ENCODE measurements at regions not wholly inside any gene's neighbourhood (a gene's known extent, or its start where the extent isn't known, plus 50 kb on each side); places are given as distances from the start of the nearest gene placed in this dataset.
"Not testable (repeated sequence)": the region's sequence is repeated elsewhere in the genome, so short reads cannot be mapped to it uniquely, and the experiment has no call there.

DNA sequence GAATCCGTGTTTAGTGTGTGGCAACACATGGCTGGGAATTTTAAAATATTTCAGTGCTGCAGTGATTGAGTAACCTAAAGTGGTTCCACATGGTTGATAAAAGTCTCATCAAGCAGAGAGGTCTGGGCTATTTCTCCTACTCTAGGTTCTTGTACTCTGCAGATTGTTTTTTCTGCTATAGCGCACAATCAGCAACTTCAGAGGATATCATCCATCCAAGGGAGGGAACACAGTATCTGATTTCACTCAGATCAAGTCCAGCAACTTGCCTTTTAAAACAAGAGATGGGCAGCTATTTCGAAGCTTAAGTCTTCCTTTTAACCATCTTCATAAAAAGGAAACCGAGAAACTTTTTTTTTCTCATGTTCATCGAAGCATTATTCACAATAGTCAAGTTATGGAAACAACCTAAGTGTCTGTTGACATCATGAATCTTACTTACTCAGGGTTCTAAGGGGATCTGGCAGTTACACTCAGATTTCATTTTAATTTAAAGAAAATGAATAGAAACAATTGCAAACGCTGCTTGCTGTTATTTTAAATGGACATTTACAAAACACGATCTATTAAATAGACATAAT, 172.7 kb upstream of the TRIB2 start:
- DNase-seq (ENCODE audit: low spot score), result no peak

DNA sequence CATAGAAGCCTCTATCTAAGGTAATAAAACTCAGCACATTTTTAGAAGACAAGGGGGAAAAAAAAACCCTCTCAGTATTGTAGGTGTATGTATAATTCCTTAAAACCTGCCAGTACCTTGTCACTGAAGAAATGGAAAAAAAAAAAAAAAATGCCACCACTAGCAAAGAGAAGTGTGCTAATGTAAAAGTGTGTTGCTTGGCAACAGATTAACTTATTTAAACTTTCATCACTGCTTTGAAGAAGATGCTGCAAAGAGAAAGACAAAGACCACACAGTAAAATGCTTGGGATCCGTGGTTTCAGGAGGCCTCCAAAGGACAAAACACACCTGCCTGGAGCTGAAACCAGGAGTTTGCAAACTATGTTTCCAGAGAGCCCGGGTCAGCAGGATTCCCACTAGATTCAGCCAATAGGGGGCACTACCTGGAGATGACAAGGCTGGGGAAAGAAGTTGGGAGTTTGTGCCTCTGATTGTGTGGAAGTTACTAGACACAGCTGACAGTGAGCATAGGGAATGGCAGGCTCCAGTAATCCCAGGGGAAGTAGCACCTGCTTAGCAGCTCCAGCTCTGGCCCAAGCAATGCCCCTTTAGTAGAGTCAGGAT, 169.1 kb upstream of the TRIB2 start:
- DNase-seq (ENCODE audit: low spot score), result no peak

DNA sequence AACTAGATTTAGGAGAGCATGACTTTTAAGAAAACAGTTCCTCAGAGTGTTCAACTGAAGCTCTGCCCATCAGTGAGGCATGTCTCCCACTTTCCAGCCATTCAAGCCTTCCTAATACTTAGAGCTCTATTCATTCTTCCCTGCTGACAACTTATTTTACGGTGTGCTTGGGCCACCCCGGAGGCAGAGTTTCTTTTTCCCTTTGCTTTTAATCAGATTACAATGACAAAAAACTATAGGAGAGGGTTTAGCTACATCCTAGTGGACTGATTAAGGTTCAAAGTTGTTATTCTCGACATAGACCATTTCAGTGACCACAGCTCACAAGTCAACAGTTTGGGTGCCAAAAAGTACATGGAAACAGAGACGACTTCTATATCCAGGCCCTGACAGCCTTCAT, 167.8 kb upstream of the TRIB2 start:
- DNase-seq (ENCODE audit: low spot score), result no peak

DNA sequence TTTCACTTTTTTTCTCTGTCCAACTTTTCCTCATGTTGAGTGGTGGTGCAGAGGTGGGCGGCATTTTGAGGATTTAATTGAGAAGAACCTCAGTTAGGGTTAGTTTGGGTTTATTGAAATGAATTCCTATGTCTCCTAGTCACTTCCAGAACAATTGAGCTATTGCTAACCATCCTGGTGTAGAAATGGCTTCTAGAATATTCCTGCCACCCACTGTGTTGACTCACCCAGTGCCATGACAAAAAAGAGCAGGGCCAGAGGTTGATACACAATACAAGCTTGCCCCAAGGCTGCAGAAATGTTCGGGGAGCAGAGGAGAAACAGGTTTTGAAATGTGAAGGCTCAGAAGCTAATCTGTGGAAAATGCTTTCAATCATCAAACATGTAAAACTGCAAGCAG, 167.1 kb upstream of the TRIB2 start:
- DNase-seq (ENCODE audit: low spot score), result no peak

DNA sequence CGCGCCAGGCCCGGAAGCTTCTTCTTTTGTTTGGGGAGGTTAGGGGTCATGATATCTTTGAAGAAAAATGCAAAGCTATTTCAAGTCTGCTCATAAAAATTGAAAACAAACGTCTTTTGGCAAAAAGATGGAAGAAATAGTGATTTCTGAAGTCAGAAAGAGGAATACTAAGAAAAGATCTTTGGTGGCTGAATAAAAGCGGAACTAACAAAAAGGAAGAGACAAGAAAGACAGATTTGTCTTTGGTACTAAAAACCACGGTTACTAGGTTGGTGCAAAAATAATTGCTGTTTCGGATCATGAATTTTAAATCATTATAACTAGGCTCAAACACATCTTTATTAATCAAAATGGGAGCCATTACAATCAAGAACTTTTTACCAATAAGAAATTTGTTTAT, 164.6 kb upstream of the TRIB2 start:
- DNase-seq (ENCODE audit: low spot score), result no peak

DNA sequence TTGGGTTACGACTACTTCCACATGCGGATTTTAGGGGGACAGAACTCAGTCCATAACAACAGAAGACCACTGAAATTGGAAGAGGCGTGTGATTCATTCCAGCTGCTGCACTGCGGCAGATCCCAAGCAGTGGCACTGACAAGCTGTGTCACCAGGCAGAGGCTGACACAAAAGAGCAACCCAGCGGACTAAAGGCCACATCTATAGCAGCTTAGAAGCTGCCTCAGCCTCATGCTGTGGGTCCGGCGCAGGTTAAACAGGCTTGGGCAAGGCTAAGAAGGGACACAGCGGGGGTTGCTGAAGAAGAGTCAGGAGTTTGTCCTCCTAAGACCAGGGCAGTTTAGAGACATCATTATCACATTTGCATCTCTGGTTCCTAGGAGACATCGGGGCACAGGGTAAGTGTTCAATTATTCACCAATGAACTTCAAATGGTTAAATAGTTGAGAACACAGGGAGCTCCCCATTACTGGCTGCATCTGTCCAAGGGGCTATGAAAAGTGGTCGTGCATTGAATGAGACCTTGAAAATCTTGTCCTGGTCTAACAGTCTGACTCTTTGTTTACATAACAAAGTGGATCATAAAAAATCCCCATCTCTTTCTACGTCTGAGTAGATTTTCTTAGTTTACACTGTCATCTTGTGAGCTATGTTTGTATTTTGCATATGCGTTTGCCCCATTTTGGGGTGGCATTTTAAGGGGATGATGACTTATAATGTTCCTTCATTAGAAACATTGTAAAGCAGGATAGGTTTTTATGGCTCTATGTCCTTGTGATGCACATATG, 162.3 kb upstream of the TRIB2 start:
- DNase-seq (ENCODE audit: low spot score), result no peak

DNA sequence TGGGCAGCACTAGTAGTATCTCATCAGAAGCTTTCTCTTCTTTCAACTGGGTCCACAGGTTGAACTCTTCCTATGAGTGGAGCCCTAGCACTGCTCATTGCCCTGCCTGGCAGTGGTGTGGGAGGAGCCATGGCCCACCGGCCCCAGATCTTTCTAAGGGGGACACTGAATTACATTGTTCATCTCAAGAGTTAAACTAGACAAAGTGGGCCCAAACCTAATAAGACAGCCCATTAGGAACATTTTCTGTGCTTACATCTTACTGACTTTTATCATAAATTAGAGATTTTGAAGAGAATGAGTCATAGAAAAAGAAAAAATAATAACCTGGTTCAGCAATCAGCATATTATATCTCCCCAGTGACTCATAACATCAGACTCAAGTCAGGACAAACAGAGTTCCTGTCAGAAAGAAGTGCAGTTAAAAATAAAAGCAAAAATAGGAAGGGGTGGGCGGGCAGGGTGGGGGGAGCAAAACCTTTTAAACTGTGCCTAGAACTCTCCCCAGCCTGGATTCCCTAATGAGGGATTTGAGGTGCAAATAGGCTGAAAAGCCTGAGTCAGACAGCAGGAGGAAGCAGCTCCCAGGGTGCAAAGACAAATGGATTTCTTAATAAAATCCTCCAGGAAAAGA, 161.6 kb upstream of the TRIB2 start:
- DNase-seq (ENCODE audit: low spot score), result peak; percentile 43

DNA sequence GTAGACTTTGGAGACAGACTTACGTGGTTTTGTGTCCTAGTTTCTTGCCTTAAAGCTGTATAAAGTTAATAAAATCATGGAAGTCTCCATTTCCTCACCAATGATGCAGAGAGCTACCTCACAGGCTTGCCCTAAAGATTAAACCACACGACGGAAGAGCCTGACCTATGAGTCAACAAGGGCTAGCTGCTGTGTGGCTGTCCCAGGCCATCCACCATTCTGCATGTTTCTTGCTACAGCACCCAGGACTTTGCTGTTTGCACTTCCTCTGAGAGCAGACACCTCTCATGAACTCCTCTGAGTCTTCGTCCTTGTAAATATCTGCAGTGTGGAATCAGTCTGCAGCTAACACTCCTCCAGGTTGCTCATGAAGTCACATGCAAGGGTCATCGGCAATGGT, 160.0 kb upstream of the TRIB2 start:
- no peak for DNase-seq (ENCODE audit: low spot score)

DNA sequence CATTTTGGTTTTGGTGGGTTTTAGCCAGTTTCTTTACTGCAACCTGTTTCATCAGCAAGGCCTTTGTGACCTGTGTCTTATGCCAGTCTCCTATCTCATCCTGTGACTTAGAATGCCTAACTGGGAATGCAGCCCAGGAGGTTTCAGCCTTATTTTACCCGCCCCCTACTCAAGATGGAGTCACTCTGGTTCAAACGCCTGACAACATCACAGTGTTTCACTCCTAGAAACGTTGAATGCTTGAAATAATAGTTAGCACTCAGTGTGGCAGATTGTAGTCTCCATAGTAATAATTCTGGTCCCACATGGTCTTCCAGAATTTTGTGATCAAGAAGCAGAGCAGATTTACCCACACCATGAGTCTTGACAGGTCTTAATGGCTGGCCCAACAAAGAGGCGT, 159.0 kb upstream of the TRIB2 start:
- DNase-seq (ENCODE audit: low spot score), result no peak

DNA sequence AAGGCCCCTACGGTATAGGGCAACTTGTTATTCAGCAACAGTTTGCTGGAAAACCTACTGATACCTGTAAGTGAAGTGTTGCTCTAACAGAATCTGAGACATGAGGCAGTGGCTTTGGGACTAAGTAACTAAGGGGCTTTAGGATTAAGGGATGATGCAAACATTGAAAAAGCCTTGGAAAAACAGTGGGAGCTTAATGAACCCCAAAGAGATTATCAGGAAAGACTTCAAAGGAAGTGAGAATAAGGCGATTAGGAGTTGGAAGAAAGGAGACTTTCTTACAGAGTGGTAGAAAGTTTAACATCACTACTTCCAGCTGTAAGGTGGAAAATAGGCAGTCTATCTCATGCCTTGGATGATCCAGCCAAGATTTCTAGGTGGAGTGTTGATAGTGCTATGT, 158.2 kb upstream of the TRIB2 start:
- DNase-seq (ENCODE audit: low spot score), result no peak

DNA sequence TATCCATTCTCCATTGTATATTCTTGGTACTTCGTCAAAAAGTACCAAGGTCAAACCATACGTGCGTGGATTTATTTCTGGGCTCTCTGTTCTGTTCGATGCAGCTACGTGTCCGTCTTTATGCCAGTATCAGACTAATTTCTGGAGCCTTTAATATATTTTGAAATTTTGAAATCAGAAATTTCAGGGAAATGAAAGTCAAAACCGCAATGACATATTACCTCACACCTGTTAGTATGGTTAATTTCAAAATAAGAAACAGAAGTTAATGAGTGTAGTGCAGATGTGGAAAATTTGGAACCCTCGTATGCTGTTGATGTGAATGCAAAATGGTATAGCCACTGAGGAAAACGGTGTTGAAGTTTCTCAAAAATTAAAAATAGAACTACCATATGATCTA, 156.1 kb upstream of the TRIB2 start:
- DNase-seq (ENCODE audit: low spot score), result no peak

DNA sequence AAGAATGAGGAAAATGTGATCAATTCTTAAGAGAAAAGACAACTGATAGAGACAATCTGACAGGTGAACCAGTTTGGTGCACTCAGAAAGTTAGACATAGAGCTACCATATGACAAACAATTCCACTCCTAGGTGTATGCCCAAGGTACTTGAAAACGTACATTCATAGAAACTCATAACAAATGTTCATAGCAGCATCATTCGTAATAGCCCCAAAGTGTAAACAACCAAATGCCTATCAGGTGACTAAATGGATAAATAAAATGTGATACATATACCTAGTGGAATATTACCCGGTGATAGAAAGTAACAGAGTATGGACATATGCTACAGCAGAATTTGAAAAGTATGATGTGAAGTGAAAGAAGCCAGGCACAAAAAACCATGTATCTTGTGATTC, 149.3 kb upstream of the TRIB2 start:
- DNase-seq (ENCODE audit: low spot score), result no peak

DNA sequence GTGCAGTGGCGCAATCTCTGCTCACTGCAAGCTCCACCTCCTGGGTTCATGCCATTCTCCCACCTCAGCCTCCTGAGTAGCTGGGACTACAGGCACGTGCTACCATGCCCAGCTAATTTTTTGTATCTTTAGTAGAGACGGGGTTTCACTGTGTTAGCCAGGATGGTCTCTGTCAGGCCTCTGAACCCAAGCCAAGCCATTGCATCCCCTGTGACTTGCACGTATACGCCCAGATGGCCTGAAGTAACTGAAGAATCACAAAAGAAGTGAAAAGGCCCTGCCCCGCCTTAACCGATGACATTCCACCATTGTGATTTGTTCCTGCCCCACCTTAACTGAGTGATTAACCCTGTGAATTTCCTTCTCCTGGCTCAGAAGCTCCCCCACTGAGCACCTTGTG, 147.2 kb upstream of the TRIB2 start:
- DNase-seq (ENCODE audit: low spot score), result not testable (repeated sequence)

DNA sequence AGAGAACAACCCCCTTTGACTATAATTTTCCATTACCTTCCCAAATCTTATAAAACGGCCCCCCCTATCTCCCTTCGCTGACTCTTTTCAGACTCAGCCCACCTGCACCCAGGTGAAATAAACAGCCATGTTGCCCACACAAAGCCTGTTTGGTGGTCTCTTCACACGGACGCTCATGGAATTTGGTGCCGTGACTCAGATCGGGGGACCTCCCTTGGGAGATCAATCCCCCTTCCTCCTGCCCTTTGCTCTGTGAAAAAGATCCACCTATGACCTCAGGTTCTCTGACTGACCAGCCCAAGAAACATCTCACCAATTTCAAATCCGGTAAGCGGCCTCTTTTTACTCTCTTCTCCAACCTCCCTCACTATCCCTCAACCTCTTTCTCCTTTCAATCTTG, 146.8 kb upstream of the TRIB2 start:
- DNase-seq (ENCODE audit: low spot score), result not testable (repeated sequence)

DNA sequence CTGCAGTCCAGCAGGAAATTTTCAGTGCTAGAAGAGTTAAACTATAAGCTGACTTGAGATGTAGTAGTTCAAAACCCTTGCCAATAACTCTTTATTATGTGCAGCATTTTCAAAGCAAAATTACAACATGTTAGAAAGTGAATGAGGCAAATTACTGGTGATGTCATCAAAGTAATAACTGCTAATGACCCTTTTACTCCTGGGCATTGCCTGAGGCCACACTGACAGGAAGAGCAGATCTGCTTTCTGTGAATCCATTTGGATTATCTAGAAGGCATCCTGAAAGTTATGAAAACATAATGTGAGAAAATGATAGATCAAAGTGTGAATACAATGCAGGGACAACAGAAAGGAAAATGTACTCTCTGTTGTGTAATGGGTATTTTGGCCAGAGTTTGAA, 139.6 kb upstream of the TRIB2 start:
- no peak for DNase-seq (ENCODE audit: low spot score)

DNA sequence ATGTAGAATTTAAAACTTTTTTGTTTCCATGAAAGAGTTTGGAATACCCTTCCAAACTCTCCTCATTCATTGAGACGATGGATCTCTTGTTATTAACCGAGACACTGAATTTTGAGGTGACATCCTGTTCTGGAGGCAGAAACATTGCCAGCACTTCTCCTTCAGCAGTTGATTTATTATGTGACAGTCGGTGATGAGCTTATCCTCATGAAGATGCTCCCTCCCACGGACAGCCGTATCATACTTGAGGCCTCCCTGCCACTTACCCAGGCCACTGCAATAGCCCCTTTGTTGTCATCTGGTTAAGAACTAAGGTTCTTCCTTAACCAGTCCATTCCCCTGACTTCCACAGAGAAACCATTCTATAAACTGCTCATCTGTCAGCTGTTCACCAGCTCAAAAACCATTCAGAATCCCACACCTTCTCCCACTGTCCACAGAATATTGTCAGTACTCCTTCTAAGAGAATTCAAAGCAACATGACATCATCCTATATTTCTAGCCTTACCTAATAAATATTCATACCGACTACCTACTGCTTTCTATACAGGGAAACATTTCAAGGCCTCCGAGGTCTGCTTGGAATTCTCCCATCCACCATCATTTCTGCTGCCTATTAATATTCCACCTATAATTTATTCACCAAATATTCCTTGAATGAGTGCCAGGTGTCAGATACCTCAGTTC, 139.0 kb upstream of the TRIB2 start:
- DNase-seq (ENCODE audit: low spot score), result no peak

DNA sequence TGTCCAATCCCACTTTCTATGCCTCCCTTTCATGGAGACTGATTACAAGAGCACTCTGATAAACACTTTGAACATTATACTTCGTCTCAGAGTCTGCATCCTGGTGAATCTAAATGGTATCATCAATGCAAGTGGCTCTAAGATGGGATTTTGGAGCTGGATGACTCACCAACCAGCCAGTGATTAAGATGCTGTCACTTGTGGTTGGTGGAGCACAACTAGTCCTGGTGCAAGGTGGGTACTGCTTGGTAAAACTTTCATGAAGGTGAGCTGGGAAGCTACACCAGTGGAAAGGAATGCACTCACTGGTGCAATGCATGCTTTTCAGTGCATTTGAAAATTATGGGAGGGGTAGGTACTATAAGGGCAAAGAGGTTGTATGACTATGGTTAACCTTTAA, 137.7 kb upstream of the TRIB2 start:
- no peak for DNase-seq (ENCODE audit: low spot score)

DNA sequence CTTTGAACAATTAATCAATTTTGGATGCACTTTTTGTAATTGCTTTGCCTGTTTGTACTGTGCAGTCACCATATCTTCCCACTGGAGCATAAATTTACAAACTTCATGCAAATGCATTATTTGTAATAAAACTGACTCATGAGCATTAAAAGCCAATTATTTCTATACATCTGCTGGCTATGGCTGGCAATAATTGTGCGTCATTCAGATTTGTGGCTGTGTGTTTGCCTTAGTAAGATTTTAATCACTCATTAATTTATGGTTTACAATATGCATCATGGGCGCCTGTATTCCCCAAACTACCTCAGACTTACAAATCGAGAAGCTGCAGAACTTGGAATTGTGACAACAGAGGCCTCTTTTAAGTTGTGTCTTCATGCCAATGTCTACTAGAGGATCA, 132.4 kb upstream of the TRIB2 start:
- no peak for DNase-seq (ENCODE audit: low spot score)

DNA sequence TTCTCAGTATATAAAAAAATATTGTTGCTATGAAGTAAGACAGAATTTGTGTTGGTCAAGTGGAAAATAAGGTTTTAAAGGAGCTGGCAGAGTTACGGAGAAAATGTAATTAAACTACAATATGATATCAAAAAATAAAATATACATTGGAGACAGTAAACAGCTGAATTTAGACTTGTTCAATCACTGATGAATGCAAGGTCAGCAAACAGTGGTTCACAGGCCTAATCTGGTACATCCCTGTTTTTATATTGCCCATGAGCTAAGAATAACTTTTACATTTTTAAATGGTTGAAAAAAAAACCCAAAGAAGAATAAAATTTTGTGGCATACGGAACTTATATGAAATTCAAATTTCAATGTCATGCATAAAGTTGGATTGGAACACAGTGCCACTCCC, 131.0 kb upstream of the TRIB2 start:
- DNase-seq (ENCODE audit: low spot score), result no peak

DNA sequence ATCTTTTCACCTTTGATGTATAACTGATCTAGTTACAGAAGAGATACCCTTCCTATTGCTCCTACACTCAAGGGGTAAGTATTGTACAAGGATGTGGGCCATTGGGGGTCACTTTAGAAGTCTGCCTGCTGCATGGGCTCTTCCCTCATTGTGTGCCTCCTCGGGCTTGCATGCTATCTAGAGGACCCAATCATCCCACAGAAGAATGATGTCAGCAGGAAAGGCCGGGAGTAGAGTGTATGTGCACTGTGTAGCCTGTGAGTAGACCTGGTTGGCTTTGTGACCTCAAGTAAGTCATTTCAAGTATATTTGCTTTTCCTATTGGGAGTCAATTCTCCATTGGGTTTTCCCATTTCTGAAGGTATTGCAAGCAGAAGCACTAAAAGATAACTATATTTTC, 129.5 kb upstream of the TRIB2 start:
- DNase-seq (ENCODE audit: low spot score), result no peak

DNA sequence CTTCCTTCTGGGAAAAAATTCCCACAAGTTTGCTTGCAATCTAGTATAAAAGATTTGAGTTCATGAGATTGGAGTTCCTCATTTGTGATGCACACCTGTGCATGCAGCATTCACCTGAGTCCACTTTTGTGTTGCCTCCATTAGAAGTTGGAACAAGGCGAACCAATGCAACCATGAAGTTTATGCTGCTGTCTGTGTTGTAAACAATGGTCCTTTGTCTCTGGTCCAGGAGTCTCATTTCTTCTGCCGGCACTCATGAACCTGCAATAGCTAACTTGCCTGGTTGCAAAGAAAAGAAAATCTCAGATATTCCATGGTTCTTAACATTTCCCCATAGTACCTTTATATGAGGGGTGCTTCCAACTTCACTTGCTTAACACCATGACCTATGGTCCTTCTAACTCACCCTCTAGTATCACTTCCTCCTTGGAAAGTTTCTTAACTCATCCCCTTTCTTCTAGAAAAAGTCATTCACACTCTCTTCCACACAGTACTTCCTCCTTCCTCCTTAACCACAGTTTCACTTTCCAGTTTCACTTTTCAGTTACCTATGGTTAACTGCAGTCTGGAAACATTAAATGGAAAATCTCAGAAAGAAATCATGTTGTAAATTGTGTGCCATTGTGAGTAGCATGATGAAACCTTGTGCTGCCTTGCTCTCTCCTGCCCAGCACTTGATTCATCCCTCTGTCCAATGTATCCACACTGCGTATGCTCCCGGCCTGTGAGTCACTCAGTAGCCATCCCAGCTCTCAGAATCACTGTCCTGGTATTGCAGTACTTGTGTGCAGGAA, 128.8 kb upstream of the TRIB2 start:
- DNase-seq (ENCODE audit: low spot score), result no peak

DNA sequence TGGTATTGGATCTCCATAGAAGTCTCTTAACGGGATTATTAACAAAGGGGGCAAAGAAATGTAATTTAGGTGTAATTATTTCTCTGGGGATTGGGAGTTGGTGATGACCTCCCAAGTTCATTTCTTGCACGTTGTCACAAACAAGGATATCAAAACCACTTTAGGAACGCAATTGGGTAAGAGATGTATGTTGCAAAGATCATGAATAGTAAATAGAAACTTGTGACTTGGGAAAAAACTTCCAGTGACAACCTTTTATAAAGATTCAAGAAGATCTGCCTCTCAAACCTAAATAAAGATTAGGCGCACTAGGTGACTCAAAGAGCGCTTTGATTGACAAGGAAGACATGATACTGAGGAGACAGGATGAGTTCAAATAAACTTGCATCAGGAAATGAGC, 127.8 kb upstream of the TRIB2 start:
- DNase-seq (ENCODE audit: low spot score), result no peak
